Psoas muscle (tissue), 7 donors: ENCODE measurements at regions not wholly inside any gene's neighbourhood (a gene's known extent, or its start where the extent isn't known, plus 50 kb on each side); places are given as distances from the start of the nearest gene placed in this dataset.
"Not testable (repeated sequence)": the region's sequence is repeated elsewhere in the genome, so short reads cannot be mapped to it uniquely, and the experiment has no call there.

Source experiments
- ATAC-seq, 4 donors: fragments of 200-7000 bp; cut with Tn5 transposase; one replicate each; pipeline ENCODE4 v1.9.1; 2020; ENCODE audit warnings: moderate library complexity in 3 of 4, mild to moderate bottlenecking in 2 of 4
- DNase-seq, 2 donors: peaks; one replicate each; pipeline ENCODE4 v3.0.0-alpha.2; 2020
- H3K27ac ChIP-seq: fragments of 200-600 bp; one replicate; pipeline ENCODE4 v1.8.0; 2022
- H3K27me3 ChIP-seq, 3 donors: fragments of 200-600 bp in 1 of 3; one replicate each; pipeline versions ENCODE4 v1.6.1 to v1.8.0; 2013 to 2022; ENCODE audit warnings: low read length in 2 of 3, mild to moderate bottlenecking in 2 of 3, moderate library complexity in 1 of 3; ENCODE audit not compliant: insufficient read depth in 3 of 3
- H3K36me3 ChIP-seq, 2 donors: fragments of 200-600 bp in 1 of 2; one replicate each; pipeline versions ENCODE4 v1.6.1 to v1.8.0; 2013 to 2022; ENCODE audit warnings: low read depth in 1 of 2, mild to moderate bottlenecking in 1 of 2, moderate library complexity in 1 of 2; ENCODE audit not compliant: insufficient read depth in 1 of 2
- H3K4me1 ChIP-seq: fragments of 200-600 bp; one replicate; pipeline ENCODE4 v1.8.0; 2022
- H3K4me3 ChIP-seq: fragments of 200-600 bp; one replicate; pipeline ENCODE4 v1.8.0; 2022; ENCODE audit warnings: mild to moderate bottlenecking
- H3K9me3 ChIP-seq: fragments of 200-600 bp; one replicate; pipeline ENCODE4 v1.8.0; 2022
- WGBS, 3 donors: extraction: QIAGEN DNeasy Blood & Tissue Kit; methylation state at CpG; one replicate each; pipeline versions ENCODE4 v1.1.6 to v1.1.7; 2013; 5-methylcytosine and 5-hydroxymethylcytosine counted together
- intact Hi-C, 2 donors: fragments of 100-400 bp; cut with DNase I; formaldehyde crosslinking; loops; one replicate each; pipeline versions ENCODE4 v1.11.0 to v1.14.2; 2022
- TF ChIP-seq, protein P1 (sequence below): fragments of 200-600 bp; IDR thresholded peaks from one replicate; pipeline ENCODE4 v1.8.0; 2022; ENCODE audit warnings: antibody characterized with exemption
- donor health status: healthy with polysubstance abuse.
- donor health status: DM: no; HTN: no; CAD: no; lungs with moderate emphysema.
- donor health status: Bipolar disorder and iron deficiency.
- donor health status: healthy.
- donor health status: DM: yes; HTN: yes; CAD: no.
- donor health status: DM: no; HTN: no; CAD: no.
- donor health status: DM: yes; HTN: yes; CAD: no.

DNA sequence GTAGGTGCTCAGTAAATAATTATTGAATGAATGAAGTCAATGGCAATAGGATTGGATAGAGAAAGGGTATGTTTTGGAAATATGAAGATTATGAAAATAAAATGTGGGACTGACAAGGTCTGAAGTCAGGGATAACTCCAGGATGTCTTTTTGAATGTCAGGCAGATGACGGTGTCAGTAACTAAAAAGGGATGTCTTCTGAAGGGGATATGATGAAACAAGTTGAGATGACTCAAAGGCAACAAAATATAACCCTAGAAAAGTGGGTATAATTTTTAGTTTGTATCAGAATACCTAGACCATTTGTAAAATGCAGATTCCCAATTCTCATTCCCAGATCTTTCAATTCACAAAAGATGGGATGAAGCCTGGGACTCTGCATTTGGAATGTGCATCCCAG, 257.3 kb upstream of the SGK1 start:
- intact Hi-C loops, result no loop called here
- WGBS, 3 donors, result 0 to 44% (median 0%) methylated on average over 1 of the region's 1 CpG
- Histone ChIP-seq H3K9me3 (no peaks in the 10 kb centered on the region), H3K4me3 (no peak overlapping the region), H3K4me1 (no peaks in the 10 kb centered on the region), H3K27ac (no peak overlapping the region), H3K27me3 (no peaks in the 10 kb centered on the region), H3K36me3 (no peaks in the 10 kb centered on the region)
- TF ChIP-seq, protein P1, sequence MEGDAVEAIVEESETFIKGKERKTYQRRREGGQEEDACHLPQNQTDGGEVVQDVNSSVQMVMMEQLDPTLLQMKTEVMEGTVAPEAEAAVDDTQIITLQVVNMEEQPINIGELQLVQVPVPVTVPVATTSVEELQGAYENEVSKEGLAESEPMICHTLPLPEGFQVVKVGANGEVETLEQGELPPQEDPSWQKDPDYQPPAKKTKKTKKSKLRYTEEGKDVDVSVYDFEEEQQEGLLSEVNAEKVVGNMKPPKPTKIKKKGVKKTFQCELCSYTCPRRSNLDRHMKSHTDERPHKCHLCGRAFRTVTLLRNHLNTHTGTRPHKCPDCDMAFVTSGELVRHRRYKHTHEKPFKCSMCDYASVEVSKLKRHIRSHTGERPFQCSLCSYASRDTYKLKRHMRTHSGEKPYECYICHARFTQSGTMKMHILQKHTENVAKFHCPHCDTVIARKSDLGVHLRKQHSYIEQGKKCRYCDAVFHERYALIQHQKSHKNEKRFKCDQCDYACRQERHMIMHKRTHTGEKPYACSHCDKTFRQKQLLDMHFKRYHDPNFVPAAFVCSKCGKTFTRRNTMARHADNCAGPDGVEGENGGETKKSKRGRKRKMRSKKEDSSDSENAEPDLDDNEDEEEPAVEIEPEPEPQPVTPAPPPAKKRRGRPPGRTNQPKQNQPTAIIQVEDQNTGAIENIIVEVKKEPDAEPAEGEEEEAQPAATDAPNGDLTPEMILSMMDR, result no peak
- DNase-seq (no peak), ATAC-seq (no peak)

DNA sequence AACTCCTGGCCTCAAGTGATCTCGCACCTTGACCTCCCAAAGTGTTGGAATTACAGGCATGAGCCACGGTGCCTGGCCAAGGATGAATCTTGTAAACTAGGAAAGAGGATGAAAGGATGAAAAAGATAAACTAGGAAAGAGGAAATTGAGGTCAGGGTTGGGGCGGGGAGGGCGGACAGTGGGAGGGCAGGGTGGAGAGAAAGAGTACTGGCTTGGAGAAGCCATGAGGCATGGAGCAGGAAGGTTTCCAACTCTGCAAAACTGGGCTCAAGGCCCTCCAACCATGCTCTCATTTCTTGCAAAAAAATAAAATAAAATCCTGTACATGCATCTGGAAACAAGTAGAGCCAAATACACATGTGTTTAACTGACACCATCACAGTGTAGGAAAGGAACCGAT, 256.6 kb upstream of the SGK1 start:
- intact Hi-C loops, result no loop called here
- ATAC-seq (no peak), DNase-seq (no peak)
- Histone ChIP-seq H3K27me3 (no peaks in the 10 kb centered on the region), H3K36me3 (no peaks in the 10 kb centered on the region), H3K27ac (no peak overlapping the region), H3K9me3 (no peaks in the 10 kb centered on the region), H3K4me1 (no peaks in the 10 kb centered on the region), H3K4me3 (no peak overlapping the region)
- TF ChIP-seq, protein P1, result no peak
- 88 to 94% (median 93%) methylated on average over 5 of the region's 5 CpGs for WGBS, 3 donors

DNA sequence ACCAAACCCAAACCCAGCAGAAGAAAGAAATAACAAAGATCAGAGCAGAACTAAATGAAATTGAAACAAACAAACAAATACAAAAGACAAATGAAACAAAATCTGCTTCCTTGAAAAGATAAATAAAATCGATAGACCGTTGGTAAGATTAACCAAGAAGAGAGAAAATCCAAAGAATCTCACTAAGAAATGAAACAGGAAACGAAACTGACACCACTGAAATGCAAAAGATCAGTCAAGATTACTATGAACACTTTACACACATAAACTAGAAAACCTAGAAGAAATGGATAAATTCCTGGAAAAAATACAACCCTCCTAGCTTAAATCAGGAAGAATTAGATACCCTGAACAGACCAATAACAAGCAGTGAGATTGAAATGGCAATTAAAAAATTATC, 252.1 kb upstream of the SGK1 start:
- H3K36me3 ChIP-seq, H3K4me1 ChIP-seq, DNase-seq, intact Hi-C loops, H3K4me3 ChIP-seq, H3K27me3 ChIP-seq, ATAC-seq, H3K27ac ChIP-seq, H3K9me3 ChIP-seq: not testable (repeated sequence)
- 84 to 86% (median 84%) methylated on average over 3 of the region's 3 CpGs for WGBS, 3 donors

DNA sequence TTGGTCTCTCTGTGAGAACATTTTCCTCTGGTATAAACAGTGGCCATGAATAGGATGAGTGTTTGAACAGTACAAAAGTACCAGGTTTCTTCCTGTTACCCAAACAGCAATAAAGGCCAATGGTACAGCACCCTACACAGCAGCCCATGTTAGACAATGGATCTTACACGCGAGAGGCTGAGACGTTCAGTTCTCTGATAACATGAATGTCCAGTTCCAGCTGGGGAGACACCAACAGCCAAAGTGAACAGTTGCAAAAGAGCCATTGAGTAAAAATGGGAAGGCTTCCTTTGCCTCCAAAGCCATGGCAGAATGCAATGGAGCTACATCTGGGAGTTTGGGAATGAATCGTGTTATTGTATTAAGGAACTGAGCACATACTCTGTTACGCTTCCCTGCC, 246.8 kb upstream of the SGK1 start:
- no peaks in the 10 kb centered on the region for H3K4me1 ChIP-seq
- no peak overlapping the region for H3K27ac ChIP-seq
- intact Hi-C loops, result no loop called here
- TF ChIP-seq, protein P1, result no peak
- WGBS, 3 donors, result 86 to 89% (median 86%) methylated on average over 5 of the region's 5 CpGs
- ATAC-seq (no peak), DNase-seq (no peak)
- no peak overlapping the region for H3K4me3 ChIP-seq
- H3K9me3 ChIP-seq, result no peaks in the 10 kb centered on the region
- no peaks in the 10 kb centered on the region for H3K27me3 ChIP-seq
- H3K36me3 ChIP-seq, result no peaks in the 10 kb centered on the region

DNA sequence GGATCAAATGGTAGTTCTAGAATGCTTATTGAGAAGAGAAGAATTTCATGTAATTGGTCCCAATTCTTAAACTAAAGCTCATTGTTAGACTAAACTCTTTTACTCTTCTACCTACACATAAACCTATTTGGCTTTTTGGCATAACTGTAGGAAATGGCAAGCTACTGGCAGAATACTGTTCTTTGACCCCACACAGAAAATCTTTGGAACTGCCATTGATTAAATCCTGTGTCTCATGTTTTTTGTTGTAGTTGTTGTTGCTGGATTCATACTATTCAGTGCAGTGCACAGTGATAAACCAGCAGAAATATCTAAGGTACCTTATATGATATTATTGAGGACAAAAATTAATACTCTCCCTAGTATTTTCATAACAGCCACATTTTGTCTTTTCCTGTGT, 242.1 kb upstream of the SGK1 start:
- H3K4me3 ChIP-seq, result no peak overlapping the region
- ATAC-seq, result no peak

More for the DNA sequence above, 242.1 kb upstream of the SGK1 start:
- intact Hi-C loops, result no loop called here
- no peaks in the 10 kb centered on the region for H3K4me1 ChIP-seq
- DNase-seq, result no peak
- no peaks in the 10 kb centered on the region for H3K36me3 ChIP-seq
- TF ChIP-seq, protein P1, result no peak
- no peaks in the 10 kb centered on the region for H3K27me3 ChIP-seq
- peaks cover 7% of the 10 kb centered on the region for H3K9me3 ChIP-seq
- no peak overlapping the region for H3K27ac ChIP-seq
